ENCODE measurements at regions not wholly inside any gene's neighbourhood (a gene's known extent, or its start where the extent isn't known, plus 50 kb on each side); places are given as distances from the start of the nearest gene placed in this dataset.
"Not testable (repeated sequence)": the region's sequence is repeated elsewhere in the genome, so short reads cannot be mapped to it uniquely, and the experiment has no call there.

DNA sequence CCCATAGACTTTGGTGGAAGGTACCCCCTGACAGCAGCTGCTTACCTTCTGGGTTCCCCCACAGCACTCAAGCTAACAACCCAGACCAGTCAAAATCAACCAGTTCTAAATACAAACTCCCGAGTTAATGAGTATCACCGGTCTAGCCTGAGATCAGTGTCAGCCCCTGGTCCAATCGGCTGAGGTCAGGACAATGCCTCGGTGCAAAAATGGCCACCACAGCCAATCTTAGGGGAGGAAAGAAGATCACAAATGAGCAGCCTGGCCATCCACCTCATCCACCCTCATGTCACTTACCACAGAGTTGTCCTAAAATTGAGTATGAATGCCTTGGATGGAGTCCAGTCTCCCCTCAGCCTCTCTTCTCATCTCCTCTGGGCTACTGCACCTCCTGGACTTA is 128.5 kb downstream of the PHETA1 start:
- ATAC-seq (no peak), DNase-seq (no peak)
- H3K4me1 ChIP-seq, result no peaks in the 10 kb centered on the region
- H3K27ac ChIP-seq, result no peak overlapping the region
- no peak overlapping the region for H3K4me3 ChIP-seq
- TF ChIP-seq, protein P1, sequence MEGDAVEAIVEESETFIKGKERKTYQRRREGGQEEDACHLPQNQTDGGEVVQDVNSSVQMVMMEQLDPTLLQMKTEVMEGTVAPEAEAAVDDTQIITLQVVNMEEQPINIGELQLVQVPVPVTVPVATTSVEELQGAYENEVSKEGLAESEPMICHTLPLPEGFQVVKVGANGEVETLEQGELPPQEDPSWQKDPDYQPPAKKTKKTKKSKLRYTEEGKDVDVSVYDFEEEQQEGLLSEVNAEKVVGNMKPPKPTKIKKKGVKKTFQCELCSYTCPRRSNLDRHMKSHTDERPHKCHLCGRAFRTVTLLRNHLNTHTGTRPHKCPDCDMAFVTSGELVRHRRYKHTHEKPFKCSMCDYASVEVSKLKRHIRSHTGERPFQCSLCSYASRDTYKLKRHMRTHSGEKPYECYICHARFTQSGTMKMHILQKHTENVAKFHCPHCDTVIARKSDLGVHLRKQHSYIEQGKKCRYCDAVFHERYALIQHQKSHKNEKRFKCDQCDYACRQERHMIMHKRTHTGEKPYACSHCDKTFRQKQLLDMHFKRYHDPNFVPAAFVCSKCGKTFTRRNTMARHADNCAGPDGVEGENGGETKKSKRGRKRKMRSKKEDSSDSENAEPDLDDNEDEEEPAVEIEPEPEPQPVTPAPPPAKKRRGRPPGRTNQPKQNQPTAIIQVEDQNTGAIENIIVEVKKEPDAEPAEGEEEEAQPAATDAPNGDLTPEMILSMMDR (IDR thresholded peaks at IDR 0.05), result no peak
- intact Hi-C loops (cut with DNase I), result no loop called here
- no peaks in the 10 kb centered on the region for H3K27me3 ChIP-seq
- H3K36me3 ChIP-seq, result no peaks in the 10 kb centered on the region
- H3K9me3 ChIP-seq, result no peaks in the 10 kb centered on the region

DNA sequence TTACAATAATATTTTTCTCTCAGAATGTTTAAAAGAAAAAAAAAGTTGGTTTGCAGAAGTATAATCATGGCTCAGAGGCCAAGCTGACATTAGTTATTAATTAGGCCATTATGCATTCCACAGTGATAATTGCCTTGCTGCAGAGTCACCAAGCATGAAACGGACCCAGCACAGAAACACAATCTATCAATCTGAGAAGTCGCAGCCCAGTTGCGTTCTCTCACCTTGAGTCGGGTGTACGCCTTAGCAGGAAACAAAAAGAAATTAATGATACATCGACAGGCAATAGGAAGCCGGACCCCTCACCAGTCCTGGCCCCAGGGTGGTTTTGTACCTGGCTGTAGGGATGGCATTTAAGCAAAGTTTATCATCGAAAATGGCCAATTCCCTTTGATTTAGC is 129.7 kb downstream of the PHETA1 start:
- H3K36me3 ChIP-seq, result no peaks in the 10 kb centered on the region

DNA sequence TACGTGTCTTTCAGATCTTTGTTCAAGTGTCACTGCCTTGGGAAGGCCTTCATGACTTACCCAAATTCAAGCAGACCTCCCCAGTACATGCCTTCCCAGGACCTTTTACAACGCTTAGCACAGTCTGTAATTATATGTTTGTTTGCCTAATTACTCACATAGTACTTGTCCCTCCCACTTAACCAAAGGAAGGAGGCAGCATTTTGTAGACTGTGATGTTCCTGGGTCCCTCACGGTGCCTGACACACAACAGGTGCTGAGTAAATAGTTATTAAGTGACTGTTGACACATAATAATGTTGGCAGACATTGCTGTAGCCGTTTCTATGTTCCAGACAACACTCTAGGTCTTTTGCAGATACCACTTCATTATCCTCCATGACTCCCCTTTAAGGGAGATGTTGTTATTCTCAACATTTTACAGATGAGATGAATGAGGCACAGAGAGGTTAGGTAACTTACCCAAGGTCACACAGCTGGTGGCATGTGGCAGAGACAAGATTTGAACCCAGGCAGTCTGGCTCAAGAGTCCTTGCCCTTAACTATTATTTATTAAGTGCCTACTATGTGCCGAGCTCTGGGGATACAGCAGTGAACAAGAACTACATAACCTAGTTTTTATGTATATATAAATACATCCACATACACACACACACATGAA is 130.7 kb downstream of the PHETA1 start:
- H3K4me1 ChIP-seq, result no peaks in the 10 kb centered on the region
- H3K36me3 ChIP-seq, result no peaks in the 10 kb centered on the region
- intact Hi-C loops (cut with DNase I), result no loop called here
- no peaks in the 10 kb centered on the region for H3K9me3 ChIP-seq
- ATAC-seq (no peak), DNase-seq (no peak)
- no peak overlapping the region for H3K27ac ChIP-seq
- TF ChIP-seq, protein P1 (IDR thresholded peaks at IDR 0.05), result no peak
- H3K4me3 ChIP-seq, result no peak overlapping the region
- H3K27me3 ChIP-seq, result no peaks in the 10 kb centered on the region

More for the DNA sequence above, 129.7 kb downstream of the PHETA1 start:
- ATAC-seq, result no peak
- intact Hi-C loops (cut with DNase I), result no loop called here
- Histone ChIP-seq H3K9me3 (no peaks in the 10 kb centered on the region), H3K27me3 (no peaks in the 10 kb centered on the region), H3K4me1 (no peaks in the 10 kb centered on the region), H3K27ac (no peak overlapping the region), H3K4me3 (no peak overlapping the region)
- TF ChIP-seq, protein P1 (IDR thresholded peaks at IDR 0.05), result no peak
- DNase-seq, result no peak

DNA sequence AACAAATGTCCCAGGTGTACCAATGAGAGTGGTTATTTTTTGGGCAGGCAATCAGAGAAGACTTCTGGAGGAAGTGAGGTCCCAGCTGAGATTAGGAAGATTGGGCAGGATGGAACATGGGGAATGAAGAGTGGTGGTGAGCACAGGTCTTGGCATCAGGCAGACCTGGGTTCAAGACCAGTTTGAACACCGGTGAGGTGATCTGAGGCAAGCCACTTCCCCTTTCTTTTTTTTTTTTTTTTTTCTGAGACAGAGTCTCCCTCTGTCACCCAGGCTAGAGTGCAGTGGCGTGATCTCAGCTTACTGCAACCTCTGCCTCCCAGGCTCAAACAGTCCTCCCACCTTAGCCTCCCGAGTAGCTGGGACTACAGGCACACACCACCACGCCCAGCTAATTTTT is 134.4 kb downstream of the PHETA1 start:
- H3K4me3 ChIP-seq; H3K36me3 ChIP-seq; H3K27ac ChIP-seq; DNase-seq; H3K4me1 ChIP-seq; H3K27me3 ChIP-seq; intact Hi-C loops (cut with DNase I); ATAC-seq; H3K9me3 ChIP-seq: not testable (repeated sequence)

DNA sequence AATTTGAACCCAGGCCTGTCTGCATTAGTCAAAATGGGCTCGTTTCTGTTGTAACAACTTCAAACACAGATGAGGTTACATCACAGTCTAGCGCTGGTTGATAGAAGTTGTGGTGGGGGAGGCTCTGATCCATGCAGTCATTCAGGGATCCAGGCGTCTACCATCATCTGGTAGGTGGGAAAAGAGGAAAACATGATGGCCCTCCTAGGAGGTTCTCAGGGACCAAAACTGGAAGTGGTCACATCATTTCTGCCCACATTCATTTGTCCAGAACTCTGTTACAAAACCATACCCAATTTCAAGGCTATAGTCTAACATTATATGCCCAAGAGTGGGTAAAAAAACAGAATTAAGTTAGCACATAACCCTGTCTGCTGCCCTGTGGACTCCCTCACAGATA is 135.1 kb downstream of the PHETA1 start:
- ATAC-seq, result no peak
- intact Hi-C loops (cut with DNase I), result no loop called here
- no peaks in the 10 kb centered on the region for H3K4me1 ChIP-seq
- no peaks in the 10 kb centered on the region for H3K36me3 ChIP-seq
- H3K27ac ChIP-seq, result no peak overlapping the region
- TF ChIP-seq, protein P1 (IDR thresholded peaks at IDR 0.05), result no peak
- H3K4me3 ChIP-seq, result no peak overlapping the region
- H3K9me3 ChIP-seq, result no peaks in the 10 kb centered on the region
- no peaks in the 10 kb centered on the region for H3K27me3 ChIP-seq
- DNase-seq, result no peak

DNA sequence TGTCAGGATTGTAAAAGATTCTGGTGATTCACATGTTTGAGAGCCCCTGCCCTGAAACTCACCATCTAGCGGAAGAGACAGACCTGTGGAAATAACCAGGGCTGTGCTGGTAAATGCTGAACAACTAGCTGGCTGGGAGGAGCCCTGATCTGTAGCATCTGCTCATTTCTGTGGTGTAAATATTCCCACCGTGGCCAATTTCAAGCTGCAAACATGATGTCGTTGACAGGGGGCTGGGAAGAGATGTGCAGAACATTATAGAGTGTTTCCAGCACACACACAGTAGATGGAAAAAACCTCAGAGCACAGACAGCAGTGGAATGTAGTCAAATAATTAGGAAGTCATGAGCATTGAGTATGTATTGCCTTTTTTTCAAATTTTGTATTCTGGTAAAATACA is 138.2 kb downstream of the PHETA1 start:
- DNase-seq (no peak), ATAC-seq (no peak)
- TF ChIP-seq, protein P1 (IDR thresholded peaks at IDR 0.05), result no peak
- intact Hi-C loops (cut with DNase I), result no loop called here
- no peaks in the 10 kb centered on the region for H3K27me3 ChIP-seq
- no peaks in the 10 kb centered on the region for H3K9me3 ChIP-seq
- H3K27ac ChIP-seq, result no peak overlapping the region
- no peak overlapping the region for H3K4me3 ChIP-seq
- no peaks in the 10 kb centered on the region for H3K36me3 ChIP-seq
- H3K4me1 ChIP-seq, result no peaks in the 10 kb centered on the region

All from upper lobe of right lung (tissue), 1 donor.